ENCODE measurements at regions not wholly inside any gene's neighbourhood (a gene's known extent, or its start where the extent isn't known, plus 50 kb on each side); places are given as distances from the start of the nearest gene placed in this dataset.

GRCh38 chr3:160065786-160066185 is 77.2 kb downstream of the IL12A start:
- TF ChIP-seq, protein P1, sequence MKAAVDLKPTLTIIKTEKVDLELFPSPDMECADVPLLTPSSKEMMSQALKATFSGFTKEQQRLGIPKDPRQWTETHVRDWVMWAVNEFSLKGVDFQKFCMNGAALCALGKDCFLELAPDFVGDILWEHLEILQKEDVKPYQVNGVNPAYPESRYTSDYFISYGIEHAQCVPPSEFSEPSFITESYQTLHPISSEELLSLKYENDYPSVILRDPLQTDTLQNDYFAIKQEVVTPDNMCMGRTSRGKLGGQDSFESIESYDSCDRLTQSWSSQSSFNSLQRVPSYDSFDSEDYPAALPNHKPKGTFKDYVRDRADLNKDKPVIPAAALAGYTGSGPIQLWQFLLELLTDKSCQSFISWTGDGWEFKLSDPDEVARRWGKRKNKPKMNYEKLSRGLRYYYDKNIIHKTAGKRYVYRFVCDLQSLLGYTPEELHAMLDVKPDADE (conservative IDR thresholded peaks at IDR 0.05; ENCODE audit: control insufficient read depth, low read depth, low read length) = no peak
- TF ChIP-seq ZNF347 (CRISPR knock-in tag; IDR thresholded peaks at IDR 0.05; ENCODE audit: low read depth) = no peak
- no peak for TF ChIP-seq POLR2A (conservative IDR thresholded peaks at IDR 0.05)
- TF ChIP-seq, protein P2, sequence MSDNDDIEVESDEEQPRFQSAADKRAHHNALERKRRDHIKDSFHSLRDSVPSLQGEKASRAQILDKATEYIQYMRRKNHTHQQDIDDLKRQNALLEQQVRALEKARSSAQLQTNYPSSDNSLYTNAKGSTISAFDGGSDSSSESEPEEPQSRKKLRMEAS (CRISPR knock-in tag; IDR thresholded peaks at IDR 0.05) = no peak
- TF ChIP-seq TCFL5 (CRISPR knock-in tag; conservative IDR thresholded peaks at IDR 0.05) = no peak
- TF ChIP-seq ZNF766 (CRISPR knock-in tag; conservative IDR thresholded peaks at IDR 0.05) = no peak
- no peak for TF ChIP-seq TSHZ1 (CRISPR knock-in tag; IDR thresholded peaks at IDR 0.05)
- TF ChIP-seq XRCC5 (IDR thresholded peaks at IDR 0.05; ENCODE audit: low read depth, low read length) = no peak
- TF ChIP-seq CTCF (IDR thresholded peaks at IDR 0.05 in 2 of 3, conservative IDR thresholded peaks at IDR 0.05 in 1 of 3; ENCODE audit: insufficient read depth in 2 of 3, low read depth in 1 of 3, low read length in 3 of 3) = no peak
- TF ChIP-seq TFE3 (CRISPR knock-in tag; IDR thresholded peaks at IDR 0.05) = no peak
- TF ChIP-seq GTF2F1 (IDR thresholded peaks at IDR 0.05; ENCODE audit: low read depth, low read length) = no peak
- TF ChIP-seq PHF8 (IDR thresholded peaks at IDR 0.05; ENCODE audit: borderline replicate concordance, low read length) = no peak
- TF ChIP-seq, protein P3, sequence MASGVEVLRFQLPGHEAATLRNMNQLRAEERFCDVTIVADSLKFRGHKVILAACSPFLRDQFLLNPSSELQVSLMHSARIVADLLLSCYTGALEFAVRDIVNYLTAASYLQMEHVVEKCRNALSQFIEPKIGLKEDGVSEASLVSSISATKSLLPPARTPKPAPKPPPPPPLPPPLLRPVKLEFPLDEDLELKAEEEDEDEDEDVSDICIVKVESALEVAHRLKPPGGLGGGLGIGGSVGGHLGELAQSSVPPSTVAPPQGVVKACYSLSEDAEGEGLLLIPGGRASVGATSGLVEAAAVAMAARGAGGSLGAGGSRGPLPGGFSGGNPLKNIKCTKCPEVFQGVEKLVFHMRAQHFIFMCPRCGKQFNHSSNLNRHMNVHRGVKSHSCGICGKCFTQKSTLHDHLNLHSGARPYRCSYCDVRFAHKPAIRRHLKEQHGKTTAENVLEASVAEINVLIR (CRISPR knock-in tag; IDR thresholded peaks at IDR 0.05) = no peak
- TF ChIP-seq NR3C1 (CRISPR knock-in tag; IDR thresholded peaks at IDR 0.05) = no peak

Measured in K562 (cell line).